Erythroblast (primary cell): ENCODE measurements at regions not wholly inside any gene's neighbourhood (a gene's known extent, or its start where the extent isn't known, plus 50 kb on each side); places are given as distances from the start of the nearest gene placed in this dataset.

ENCODE experiments used
- GATA1 ChIP-seq: IDR thresholded peaks from 2 replicates; pipeline ENCODE4 v1.6.1; 2011; ENCODE audit warnings: low read depth, mild to moderate bottlenecking, control low read depth, low read length, moderate library complexity
- POLR2A ChIP-seq: IDR thresholded peaks from 2 replicates; pipeline ENCODE4 v1.6.1; 2011; ENCODE audit warnings: mild to moderate bottlenecking, low read length

GRCh38 chrX:41001327-41001726, 83.9 kb upstream of the USP9X start:
- TF ChIP-seq POLR2A (no peak), GATA1 (no peak)
